GM21529 (cell line): ENCODE measurements at regions not wholly inside any gene's neighbourhood (a gene's known extent, or its start where the extent isn't known, plus 50 kb on each side); places are given as distances from the start of the nearest gene placed in this dataset.
"Not testable (repeated sequence)": the region's sequence is repeated elsewhere in the genome, so short reads cannot be mapped to it uniquely, and the experiment has no call there.

ENCODE experiments used
- ATAC-seq: cut with Tn5 transposase; IDR thresholded peaks from one replicate; pipeline ENCODE4 v1.9.1; 2021; ENCODE audit not compliant: unreplicated experiment

GRCh38 chr1:114270718-114271117 lies 117.0 kb upstream of the SYT6 start:
- ATAC-seq, result no peak

DNA sequence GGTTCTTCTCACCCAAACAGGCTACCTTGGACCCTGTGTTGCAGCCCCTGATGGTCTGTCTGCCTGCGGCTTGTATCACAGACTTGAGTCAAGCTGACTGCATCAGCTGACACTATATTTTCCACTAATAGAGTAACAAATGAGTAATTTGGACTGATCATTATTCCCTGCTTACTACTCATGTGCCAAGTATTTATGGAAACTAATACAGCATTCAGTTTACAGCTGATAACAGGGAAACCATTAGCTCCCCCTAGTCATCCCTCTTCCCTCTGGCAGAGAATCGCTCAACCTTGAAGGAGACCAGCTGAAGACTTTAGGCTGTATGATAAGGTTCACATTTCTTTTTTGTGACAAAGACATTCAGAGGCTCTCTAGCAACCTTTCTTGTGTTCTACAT lies 116.6 kb upstream of the SYT6 start:
- ATAC-seq, result no peak

DNA sequence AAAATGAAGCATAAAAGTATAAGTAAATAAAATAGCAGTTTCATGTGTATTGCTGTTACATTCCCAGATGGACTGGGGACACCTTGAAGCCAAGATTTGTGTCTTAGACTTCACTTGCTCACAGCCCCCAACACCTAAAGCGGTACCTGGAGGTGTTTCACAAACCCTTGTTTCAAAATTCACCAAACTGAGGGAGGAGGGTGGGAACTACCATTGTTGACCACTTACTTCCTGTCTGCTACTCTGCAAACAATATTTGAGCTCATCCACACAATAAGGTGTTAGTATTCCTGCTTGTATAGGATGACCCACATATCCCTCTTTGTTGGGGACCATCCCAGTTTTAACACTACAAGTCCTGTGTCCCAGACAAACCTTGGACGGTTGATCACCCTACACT lies 115.9 kb upstream of the SYT6 start:
- ATAC-seq, result no peak

DNA sequence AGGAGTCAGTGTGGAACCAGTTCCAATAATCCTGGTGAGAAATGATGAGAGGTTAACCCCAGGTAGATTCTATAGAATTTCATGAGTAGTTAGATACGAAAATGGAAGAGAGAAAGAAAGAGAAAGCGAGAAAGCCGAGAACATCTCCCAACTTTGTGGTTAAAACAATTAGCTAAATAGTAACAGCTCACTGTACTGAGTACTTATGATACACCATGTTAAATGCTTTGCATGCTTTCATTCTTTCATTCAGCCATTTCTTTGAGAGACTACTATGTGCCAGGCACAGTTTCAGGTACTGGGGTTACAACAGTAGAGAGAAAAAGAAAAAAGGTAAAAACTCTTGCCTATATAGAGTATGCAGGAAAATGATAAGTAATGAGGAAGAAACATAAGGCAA lies 109.7 kb upstream of the SYT6 start:
- no peak for ATAC-seq

DNA sequence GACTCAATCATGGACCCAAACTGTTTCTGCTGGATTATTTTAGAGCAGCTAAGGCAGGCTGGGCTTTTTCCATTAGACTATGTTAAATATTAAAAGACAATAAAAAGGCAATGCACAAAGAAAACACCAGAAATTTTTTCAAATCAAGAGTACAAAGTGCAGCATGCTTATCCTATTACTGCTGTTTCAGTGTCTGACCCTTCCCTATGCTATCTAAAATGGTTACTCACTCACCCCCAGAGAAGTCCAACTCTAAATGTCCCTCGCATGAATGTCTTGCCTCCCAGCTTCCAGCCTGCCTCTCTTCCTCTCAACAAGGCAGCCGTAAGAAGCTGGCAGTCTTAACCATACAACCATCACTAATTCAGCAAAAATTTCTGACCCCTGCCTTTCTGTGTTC lies 108.7 kb upstream of the SYT6 start:
- no peak for ATAC-seq

DNA sequence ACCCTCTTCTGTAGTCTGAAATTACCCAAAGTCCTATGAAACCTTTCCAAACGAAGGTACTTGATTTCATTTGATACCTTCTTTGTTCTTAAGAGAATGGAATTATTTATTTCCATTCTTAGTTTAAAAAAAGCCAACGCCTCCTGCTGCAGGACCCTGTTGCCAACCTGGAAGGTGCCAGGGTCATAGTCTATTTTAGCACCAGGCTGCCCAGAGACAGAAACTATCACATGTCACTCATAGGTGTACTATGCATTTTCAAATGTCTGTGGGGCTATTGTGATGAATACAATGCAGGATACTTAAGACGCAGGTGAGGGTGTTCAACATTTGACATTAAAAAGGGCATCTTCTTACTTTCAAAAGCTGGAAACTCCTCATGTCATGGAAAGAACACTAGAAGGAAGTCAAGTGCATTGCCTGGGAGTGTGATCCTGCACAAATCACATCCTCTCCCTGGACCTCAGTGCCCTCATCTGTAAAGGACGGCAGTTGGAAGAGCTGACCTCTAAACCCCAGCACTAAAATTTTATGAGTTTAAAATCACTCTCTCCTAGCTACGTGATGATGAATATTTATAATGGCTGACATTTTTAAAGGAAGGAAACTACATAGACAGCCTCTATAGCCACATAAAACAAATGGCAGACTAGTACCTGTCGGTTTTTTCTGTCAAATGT lies 107.3 kb upstream of the SYT6 start:
- no peak for ATAC-seq

DNA sequence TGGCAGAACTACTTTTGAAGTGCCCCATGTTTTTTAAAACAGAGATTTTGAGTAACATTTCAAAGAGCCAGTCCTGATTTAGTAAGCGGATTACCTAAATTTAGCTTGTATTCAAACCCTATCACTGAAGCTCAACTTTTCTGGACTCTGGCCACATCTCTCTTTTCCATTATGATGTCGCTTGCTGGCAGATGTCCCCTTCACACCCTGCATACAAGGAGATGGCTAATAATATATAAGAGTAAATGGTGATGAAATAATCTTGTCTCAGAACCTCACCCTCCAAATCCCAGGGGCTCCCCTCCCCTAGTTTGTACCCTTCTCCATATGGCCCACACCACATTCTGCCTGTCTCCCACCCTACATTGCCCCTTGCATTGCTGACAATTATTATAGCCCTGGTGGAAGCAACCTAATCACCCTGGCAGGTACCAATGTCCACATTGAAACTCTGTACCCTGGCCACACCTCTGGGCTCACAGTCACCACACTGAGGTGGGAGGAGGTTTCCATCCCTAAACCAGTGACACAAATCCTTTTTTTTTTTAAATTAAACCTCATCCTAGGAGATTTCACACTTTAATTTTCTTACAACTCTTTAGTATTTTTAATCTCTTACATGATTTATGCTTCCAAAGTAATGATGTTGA lies 106.0 kb upstream of the SYT6 start:
- no peak for ATAC-seq

DNA sequence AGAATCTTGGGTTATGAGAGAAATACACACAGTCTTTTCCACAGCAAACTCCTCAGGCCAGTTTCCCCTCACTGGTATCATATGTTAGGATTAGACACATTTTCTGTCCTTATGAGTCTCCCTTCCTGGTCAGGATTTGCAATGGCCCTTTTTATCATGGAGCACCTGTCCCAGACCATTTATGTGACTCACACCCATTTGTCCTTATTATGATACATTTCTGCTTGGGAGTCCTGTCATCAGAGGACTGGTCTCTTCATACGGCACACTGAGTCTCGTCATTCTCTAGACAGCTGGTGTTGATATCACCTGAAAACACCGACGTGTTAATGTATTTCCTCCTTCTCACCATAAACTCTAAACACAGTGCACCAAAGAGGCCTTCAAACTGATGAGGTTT lies 105.0 kb upstream of the SYT6 start:
- ATAC-seq, result no peak

DNA sequence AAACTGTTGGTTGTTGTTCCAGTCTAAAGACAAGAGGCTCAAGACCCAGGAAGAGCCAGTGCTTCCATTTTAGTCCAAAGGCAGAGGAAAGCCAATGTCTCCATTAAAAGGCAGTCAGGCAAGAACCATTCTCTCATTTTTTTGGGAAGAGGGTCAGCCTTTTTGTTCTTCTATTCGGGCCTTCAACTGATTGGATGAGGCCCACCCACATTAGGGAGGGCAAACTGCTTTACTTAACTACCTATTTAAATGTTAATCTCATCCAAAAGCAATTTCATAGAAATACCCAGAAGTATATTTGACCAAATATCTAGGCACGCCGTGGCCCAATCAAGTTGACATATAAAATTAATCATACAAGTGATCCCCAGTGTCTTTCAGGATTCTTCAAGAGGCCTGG lies 104.4 kb upstream of the SYT6 start:
- ATAC-seq, result no peak

- ATAC-seq, result no peak
These were observed 103.9 kb upstream of the SYT6 start for GRCh38 chr1:114257554-114257953.

- no peak for ATAC-seq
These were observed 100.2 kb upstream of the SYT6 start for GRCh38 chr1:114253900-114254299.

DNA sequence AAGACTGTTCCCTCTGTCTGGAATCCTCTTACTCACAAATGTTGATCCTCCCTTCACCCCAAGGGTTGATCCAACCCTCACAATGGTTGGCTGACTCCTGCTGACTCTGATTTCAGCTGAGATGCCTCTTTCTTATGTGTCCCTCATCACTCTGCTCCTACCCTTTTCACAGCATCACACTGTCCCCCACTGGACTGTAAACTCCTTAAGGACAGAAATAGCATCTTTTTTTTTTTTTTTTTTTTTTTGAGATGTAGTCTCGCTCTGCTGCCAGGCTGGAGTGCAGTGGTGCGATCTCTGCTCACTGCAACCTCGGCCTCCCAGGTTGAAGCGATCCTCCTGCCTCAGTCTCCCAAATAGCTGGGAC lies 97.9 kb upstream of the SYT6 start:
- no peak for ATAC-seq

DNA sequence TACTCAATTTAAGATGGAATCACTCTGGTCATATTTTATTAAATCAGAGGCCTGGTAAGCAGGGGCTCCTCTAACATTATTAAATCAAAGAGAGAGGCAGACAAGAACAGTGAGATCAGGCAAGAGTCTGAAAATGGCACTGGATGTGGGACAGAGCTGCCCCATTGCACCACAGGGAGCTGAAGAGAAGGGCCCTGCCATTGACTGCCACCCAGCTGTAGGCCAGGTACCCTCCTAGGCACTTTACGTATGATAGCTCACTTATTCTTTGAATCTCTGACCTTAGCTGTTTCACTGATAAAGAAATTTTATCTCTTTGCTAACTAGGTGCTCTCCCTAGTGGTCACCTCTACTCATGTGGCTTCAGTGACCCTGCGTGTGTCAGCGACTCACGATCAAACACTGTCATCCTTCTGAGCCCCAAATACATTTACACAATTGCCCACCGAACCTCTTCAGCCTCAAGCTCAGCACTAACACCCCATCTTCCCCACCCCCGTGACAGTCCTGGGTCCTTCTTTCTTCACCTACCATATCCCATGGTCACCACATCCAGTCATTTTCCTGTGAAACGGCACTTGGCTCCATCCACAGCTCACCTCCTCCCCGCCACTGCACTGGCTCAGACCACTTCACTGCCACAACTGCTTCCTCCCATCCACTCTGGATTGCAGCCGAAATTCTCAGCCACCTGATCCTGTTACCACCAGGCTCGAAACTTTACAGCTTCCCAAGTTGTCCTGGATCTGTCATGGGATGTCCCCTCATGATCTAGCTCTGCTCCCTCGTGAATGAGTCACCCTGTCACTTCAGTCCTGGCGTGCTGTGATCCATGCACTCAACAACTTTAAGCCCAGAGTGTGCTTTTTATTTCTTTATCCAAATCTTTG lies 97.3 kb upstream of the SYT6 start:
- no peak for ATAC-seq

DNA sequence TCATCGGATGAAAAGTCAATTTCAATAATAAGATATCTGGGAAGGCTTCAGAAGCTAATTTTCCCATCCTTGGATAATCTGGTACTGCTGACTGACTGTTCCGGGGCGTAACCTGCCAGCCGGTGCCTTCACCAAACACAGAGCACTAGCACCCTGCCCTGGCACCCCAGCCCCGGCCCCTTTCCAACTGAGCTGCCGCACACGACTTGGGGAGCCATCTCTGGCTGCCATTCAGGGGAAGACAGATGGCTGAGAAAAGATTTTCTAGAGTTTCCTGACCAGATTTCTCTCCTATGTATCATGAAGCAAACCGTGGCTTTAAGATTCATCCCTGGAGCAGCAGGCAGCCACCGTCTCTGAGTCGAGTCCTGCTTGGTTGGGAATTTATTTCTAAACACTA lies 96.0 kb upstream of the SYT6 start:
- ATAC-seq, result no peak

DNA sequence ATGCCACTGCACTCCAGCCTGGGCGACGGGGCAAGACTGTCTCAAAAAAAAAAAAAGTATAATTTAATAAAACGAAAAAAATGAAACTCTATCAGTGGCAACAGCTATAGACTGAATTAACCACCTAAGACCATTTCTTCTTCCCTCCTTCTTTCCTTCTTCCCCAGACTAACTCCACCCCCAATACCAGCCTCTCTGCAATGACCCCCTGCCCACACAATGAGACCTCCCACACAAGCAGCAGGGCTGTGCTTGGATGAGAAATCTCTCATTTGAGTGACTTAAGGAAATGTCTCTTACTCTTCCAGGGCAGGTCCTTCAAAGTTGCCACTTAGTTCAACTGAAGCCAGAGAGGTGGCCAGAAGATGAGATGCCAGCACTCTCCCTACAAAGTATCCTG lies 94.5 kb upstream of the SYT6 start:
- ATAC-seq, result no peak

GRCh38 chr1:114242531-114243210 lies 89.0 kb upstream of the SYT6 start:
- ATAC-seq, result not testable (repeated sequence)

DNA sequence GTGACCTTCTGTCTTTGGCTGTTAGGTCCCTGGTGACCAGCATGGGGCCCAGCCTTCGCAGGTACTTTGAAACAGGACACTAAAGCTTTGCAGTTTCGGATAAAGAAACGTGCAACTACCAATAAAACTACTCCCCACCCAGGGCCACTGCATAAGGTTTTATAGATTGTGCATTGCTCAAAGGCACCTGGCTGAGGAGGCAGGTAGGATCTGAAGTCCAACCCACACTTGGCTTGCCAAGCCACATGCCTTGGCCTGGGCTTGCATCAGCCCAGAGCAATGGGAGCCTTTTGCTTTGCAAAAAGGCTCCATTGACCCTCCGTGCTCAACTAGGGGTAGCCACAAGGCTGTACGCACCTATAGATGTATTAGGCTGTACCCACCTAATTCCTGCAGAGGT lies 84.4 kb upstream of the SYT6 start:
- no peak for ATAC-seq

- ATAC-seq, result no peak
These were observed 82.8 kb upstream of the SYT6 start for GRCh38 chr1:114236517-114236916.

DNA sequence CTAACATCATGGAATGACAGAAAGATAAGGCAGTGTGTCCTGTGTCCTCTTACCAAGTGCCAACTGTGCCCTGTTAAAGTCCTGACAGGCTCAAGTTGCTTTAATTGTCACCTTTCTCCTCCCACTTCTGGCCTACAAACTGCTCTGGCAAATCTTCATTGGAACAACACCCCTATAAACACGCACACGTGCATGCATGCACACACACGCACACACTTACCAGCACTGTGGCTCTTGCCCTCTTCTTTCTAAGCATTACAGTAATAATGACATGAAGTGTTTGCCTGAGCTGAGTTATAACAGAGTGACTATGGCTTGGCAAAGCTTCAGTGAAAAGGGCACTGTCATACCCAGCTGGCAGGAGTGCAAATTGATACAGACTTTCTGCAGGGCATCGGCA lies 82.3 kb upstream of the SYT6 start:
- no peak for ATAC-seq

GRCh38 chr1:114235281-114235680 lies 81.6 kb upstream of the SYT6 start:
- no peak for ATAC-seq

GRCh38 chr1:114234408-114235124 lies 80.9 kb upstream of the SYT6 start:
- ATAC-seq, result no peak
